Activated CD4-positive, alpha-beta T cell treated with anti-CD3 and anti-CD28 coated beads, Interleukin-2, amount 50 U/mL, for 1 hour (primary cell): ENCODE measurements at regions not wholly inside any gene's neighbourhood (a gene's known extent, or its start where the extent isn't known, plus 50 kb on each side); places are given as distances from the start of the nearest gene placed in this dataset.
"Not testable (repeated sequence)": the region's sequence is repeated elsewhere in the genome, so short reads cannot be mapped to it uniquely, and the experiment has no call there.

Source experiments
- DNase-seq: peaks from one replicate; pipeline ENCODE4 v3.0.0-alpha.2; 2020

DNA sequence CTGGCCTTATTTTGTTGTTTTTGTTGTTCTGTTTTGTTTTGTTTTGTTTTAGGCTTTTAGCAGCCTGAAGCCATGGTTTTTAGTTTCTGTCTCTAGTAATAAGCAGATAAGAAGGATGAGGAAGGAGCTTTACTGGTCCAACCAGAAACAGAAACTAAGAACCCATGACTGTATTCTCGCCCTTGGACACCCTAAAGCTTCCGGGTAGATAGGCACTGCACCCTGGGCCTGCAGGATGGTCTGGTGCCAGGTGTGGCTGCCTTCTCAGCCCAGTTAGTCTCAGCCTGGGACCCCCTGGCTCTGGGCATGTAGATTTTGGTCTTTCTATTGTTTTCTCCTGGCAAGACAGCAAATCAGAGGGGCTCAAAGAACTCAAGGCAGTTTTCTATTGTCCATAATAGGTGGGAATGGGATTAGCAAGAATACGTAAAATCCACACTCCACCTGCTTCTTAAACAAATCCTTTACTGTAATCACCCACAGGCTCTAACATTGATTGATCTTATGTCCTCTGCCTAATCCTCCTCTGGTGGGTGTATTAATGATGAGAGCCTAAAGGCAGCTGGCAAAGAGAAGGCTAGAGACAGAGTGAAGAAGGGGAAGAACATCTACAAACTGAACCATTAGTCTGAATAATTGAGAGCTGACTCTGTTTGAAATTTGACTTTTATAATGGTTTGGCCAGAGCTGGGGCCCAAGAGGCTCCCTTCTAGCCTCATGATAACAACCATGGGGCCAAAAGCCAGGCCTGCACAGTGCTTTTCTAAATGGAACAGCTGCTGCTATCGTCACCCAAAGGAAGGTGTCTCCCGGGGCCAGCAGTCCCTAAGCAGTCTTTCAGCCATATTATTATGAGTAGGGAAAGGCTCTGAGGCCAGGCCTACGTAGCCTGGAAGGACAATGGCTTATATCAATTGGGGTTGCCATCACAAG lies 106.8 kb upstream of the ATP1A1 start:
- no peak for DNase-seq

DNA sequence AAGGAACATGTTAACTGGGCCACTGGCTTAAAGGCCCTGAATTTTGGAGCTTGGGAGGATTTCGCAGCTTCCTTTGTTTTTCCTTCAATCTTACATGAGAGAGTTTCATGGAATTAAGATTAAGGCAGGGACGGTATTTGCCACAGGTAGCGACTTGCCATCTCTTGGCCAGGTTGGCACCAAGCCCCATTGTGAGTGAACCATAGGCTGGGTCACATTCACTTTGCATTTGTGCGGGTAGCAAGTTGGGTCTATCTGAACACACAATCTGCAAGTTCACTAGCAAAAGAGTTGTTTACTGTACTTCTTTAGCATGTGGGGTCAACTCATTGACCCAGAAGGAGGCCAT lies 106.2 kb upstream of the ATP1A1 start:
- no peak for DNase-seq

DNA sequence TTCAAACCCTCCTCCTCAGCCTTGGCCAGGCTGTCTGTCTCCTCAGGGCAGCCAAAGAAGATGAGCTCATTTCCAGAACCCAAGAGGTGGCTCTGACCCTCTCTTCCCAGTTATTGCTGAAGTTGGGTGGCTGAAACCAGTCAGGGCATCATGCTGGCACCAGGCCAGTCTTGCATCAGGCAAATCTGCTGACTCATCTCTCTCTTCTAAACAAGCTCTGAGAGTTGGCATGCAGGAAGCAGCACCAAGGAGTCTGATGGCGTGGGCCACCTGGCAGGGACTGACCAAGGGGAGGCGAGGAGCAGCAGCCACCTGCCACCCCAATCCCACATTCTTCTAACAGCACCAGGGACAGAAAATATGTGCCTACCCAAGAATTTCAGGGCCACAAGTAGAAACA lies 104.8 kb upstream of the ATP1A1 start:
- no peak for DNase-seq

DNA sequence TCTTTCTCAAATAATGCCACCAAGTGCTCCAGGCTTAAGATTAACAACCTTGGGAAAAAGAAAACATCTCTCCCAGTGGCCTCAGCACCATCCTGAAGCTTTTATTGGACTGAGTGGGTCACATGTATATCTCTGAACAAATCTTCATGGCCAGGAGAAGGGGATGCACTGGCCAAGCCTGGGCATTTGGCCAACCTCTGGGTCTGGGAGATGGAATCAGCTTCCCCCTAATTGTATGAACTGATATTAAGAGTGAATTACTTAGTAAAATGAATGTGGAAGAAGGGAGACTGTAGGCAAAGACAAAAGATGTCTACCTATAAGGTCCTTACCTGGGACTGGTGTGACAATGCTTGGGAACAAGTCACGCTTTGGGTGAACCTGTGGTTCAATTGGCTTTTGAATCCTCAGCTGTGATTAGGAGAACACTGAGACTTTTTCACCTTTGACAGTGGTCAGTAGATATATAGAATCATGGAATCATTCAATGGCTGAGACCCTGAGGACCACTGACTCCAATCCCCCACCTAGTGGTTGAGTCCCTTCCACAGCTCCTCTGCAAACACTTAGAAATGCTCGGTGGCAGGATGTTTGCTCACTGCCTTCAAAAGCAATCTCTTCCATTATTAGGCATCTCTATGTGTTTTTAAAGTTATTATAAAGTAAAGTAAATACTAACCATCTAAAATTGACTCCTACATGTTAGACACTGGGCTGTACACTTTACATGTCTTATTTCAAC lies 102.6 kb upstream of the ATP1A1 start:
- no peak for DNase-seq

DNA sequence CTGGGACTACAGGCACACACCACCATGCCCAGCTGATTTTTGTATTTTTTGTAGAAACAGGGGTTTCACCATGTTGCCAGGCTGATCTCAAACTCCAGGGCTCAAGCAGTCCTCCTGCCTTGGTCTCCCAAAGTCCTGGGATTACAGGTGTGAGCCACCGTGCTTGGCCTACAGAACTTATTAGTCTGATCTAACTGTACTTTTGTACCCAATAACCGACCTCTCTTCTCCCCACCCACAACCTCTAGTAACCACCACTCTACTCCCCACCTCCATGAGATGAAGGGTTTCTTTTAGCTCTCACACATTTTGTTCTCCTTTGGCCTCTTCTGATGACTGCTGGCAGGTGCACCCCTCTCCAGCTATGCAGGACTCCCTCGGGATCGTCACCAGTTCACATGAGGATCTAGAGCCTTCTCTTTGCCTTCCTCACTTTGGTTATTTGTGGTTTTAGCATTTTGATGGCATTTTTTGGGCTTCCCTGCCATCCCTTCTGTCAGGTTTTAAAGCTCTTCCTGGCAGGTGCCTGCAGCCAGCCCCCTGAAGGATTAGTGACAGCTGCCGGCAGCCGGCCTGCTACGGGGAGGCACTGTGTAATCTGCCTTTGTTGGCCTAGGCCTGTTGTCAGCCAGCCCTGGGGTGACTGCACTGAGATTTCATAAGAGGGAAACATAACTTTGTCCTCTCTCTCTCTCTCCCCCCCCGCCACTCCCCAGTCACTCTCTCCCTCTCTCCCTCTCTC lies 99.8 kb upstream of the ATP1A1 start:
- DNase-seq = no peak

DNA sequence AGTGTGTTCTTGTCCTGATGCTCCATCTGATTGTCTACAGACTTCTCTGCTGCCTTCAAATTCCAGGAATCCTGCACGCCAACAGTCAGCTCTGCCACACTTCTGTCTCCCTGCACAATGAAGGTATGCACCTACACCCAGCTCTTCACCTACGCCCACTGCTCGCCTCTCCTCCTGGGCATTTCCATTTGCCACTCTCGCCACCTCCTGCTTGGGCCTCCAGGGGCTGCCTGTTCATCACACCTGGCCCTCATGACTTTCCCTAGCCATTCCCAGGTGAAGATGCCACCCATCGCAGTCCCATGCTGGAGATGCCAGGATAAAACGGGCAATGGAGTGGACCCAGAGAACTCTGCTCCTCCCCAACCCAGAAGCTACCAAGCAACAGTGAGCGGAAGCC lies 96.5 kb upstream of the ATP1A1 start:
- DNase-seq = no peak

DNA sequence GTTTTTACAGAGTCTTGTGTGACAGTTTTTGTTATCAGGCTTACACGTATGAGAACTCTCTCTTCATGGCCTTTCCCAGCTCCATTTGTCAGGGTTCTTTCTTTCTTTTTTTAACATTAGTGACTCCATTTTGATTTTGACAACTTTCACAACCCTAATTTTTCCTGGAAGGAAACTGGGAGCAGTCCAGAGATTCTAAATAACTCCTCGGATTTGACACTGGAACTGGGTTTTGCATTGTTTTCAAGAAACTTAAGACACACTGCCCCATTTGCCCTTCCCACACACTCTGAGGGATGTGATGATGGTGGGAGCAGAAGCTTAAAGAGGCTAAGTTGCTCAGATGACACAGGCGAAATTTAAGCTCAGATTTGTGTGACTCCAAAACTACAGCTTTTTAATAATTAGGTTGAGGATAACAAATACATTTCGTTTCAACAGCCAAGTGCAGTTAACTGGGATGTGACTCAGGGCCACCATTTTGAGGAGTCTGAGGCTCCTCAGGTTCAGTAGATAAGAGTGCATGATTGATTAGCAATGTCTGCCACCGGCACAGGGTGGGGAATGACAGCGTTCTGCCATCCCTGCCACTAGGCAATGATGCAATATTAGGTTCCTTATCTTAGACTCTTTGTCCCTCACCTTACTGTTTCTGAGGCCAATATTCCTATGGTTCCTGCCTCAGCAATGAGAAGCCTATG lies 95.1 kb upstream of the ATP1A1 start:
- no peak for DNase-seq

DNA sequence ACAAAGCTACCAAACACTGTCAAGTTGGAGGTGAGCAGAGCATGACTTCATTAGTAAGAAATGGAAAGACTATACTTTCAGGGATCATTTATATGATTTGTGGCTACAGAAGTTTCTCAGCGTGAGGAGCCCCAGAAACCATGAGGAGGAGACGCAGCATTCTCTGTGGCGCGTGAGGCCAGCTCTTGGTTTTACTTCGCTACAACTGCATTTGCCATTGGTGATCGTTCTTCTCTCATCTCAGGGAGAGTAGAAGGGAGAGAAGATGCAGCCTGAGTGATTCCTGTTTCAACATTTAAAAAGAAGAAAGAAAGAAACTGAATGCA lies 94.5 kb upstream of the ATP1A1 start:
- DNase-seq = no peak

DNA sequence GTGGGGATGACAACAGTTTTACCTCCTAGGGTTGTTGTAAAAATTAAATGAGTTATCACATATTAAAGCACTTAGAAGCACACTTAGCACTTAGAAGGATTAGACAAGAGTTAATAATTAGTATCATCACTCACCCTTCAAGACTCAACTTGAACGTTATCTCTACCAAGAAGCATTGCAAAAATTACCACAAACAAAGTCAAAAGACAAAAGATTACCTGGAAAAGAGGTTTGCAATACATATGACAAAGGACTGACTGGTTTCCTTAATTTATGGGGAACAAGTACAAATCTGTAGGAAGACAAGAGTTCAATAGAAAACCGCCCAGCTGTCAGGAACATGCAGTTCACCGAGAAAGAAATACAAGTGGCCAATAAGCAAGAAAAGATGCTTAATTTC lies 93.3 kb upstream of the ATP1A1 start:
- no peak for DNase-seq

DNA sequence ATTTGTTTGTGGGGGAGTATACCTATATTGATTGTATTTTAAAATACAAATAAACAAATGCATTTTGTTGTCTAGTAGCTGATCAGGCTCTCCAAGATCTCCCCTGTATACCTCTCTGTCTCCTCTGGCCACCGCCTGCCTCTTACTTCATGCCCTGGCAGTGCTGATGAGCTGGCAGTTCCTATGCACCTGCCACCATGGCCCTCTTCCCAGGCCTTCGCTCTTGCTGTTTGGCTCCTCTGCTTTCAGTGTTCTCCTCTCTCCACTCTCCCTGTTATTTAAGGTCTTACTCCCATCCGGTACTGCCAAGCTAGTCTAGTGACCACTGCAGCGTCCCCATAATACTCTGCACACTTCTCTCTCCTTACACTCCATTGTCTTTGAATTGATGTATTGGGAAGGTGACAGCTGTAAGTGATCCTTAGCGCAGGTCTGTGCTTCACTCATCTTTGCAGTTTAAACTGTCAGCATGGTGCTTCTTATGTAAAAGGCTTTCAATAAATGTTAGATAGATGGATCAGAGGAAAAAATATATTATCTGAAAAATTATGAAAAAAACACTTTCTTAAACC lies 88.1 kb upstream of the ATP1A1 start:
- no peak for DNase-seq

DNA sequence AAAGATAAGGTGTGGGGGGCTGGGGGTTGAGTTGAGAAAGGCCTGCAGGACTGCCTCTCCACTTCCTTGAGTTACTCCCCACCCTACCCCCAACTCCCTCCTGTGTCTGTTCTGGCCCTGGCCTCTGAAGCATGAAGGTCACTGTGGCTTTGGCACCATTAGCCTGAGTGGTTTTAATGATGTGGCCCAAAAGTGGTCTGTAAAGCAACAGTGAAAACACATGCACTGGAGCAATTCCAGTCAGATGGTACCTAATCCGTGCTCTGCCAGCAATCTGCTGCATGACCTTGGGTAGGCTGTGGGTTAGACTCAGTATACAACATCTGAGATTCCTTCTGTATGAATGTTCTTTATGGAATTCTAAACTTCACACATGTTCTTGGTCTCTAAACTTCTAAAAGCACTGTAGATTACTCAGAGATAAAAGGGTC lies 86.5 kb upstream of the ATP1A1 start:
- no peak for DNase-seq

DNA sequence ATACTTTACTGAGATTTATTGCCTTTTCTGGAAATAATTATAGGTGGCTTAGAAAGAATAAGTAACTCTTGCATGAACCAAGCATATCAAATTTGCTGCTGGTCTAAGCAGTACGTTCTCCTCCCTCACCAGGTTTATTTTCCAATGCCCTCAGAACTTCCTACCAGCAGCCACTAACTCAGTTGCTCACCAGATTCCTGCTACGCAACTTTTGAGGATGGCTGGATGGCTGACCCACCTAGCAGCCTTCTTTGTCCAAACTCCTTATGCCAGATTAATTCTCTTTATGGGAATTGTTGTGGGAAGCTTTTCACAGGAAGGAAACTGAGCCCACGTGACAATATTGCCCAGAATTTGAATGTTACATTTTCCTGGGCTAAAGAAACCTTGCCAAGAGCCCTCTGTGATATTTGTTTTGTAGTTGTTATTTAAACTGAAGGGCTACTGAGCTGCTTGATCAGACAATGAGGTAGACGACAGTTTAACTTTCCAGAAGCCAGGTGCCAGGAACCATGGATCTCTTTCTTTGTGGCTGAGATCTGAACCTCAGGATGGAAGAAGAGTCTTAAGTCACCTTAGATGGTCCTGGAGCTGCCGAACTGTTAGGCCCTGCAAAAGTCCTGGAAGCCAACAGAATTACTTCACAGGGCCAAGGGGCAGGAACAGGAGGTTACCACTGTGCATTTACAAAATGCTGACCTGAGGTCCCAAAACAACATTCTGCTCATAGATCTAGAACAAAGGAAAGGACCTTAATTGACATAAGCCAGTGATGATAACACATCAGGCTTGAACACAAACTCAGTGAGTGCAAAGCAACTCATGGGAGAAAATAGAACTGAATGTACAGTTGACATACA lies 85.5 kb upstream of the ATP1A1 start:
- no peak for DNase-seq

DNA sequence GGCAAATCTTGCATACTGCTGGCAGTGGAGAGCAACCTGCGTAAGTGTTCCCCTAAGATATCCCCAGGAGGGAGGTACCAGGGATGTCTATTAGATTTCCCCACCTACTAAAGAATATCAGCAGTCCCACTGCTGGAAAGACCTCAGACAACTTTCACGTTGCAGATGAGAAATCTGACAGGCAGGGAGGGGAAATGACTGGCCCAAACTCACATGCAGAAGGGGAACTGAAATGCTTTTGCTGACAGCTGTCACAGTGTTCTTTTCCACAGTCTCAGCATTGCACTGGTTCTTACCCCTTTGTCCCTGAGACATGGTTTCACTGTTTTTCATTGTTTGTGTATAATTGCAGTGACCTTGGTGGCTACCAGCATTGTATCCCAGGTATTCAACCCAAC lies 84.8 kb upstream of the ATP1A1 start:
- DNase-seq = no peak

DNA sequence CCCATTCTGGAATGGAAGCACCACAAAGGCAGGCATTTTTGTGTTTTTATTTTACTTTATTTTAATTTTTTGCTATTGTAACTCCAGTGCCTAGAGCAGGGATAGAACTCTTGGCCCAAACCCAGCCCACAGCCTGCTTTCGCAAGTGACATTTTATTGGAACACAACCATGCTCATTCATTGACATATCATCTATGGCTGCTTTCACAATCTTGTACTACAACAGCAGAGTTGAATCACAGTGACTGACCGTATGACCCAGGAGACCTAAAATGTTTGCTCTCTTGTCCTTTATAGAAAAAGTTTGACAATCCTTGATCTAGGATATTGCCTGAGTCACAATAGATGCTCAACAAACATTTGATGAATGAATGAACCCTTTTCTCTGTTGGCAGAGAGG lies 83.9 kb upstream of the ATP1A1 start:
- no peak for DNase-seq

DNA sequence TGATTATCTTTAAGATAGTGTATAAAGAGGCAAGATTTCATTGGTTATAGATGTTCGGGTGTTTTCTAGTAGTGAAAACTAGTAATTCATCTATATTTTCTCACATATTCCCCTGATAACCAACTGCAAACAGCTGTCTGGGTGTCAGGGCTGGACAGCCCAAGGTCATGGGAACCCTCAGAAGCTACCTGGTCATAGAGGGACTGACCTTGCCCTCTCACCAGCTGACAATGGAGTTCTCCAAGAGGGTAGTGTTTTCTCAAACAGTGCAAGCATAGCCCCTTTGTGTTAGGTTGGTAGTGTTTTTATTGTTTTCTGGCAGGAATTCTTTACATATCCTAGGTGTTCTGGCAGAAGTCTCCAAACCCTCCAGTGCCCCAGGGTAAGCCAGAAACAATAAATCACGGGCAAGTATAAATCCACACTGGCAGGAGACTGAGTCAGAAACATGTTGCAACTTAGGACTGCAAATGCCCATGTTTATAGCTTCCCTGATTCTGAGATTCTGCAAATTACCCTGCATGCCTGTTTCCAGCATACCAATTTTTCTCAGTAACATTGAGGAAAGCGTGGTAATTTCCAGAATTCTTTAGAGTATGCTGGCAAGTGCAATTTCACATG lies 82.8 kb upstream of the ATP1A1 start:
- no peak for DNase-seq

DNA sequence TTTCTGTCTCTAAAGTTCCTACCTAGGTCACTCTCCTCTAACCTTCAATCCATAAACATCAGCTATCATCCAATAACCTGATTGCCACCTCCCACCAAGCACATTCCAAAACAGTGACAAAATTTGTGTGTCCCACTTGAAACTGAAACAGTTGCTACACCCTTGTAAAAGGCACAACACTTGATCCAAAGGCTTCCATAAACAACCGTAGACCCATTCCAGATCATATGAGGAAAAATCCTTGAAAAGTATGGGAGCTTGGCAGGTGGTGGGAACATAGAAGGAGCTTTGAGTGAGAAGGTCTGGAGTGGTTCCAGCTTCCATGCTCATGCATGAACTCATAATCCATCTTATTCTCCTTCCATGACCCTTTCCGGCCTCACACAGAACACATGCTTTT lies 82.0 kb upstream of the ATP1A1 start:
- no peak for DNase-seq

DNA sequence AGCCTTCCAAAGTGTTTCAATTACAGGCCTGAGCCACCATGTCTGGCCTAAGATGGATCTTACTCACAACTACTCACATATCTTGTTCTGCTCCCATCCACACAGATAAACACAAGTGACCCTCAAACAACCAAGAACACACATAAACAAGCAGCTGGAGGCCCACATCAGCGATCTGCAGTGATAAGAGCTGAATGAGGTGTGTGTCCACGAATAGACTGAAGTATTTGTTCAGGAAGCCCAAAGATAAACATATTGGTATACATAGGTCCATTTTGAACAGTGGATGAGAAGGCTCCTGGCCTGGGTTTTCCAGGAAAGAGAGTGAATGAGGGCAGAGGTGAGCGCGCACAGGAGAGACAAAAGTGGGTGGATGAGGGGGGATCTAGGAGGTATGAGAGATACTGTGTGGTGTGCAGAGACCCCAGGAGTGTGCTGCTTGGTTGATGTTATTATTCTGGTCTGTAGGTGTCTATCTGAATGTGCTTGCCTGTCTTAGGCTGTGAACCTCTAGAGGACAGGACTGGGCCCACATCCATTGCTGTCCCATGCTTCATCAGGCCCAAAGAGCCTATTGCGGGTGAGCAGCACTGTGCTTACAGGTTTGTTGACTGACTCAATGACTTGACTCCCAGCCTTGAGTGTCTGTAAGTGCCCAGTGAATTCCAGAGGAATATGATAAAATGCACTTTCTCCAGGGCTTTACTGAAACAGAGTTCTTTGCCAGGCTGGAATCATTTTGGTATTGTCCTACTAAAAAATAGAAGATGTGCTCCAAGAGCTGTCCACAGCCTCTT lies 79.9 kb upstream of the ATP1A1 start:
- no peak for DNase-seq

DNA sequence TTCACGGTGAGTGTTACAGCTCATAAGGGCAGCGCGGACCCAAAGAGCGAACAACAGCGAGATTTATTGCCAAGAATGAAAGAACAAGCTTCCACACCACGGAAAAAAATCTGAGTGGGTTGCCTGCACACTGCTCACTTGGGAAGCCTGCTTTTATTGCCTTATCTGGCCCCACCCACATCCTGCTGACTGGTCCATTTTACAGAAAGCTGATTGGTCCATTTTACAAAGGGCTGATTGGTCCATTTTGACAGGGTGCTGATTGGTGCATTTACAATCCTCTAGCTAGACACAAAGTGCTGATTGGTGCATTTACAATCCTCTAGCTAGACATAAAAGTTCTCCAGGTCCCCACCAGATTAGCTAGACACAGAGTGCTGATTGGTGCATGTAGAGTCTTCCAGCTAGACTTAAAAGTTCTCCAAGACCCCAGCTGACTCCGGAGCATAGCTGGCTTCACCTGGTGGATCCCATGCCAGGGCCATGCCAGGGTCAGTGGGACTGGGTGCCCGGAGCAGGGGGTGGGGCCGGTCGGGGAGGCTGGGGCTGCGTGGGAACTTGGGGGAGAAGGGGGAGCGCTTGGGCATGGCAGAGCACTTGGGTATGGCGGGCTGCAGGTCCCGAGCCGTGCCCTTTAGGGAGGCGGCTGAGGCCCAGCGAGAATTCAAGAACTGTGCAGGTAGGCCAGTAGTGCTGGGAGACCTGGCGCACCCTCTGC lies 75.4 kb upstream of the ATP1A1 start:
- no peak for DNase-seq

DNA sequence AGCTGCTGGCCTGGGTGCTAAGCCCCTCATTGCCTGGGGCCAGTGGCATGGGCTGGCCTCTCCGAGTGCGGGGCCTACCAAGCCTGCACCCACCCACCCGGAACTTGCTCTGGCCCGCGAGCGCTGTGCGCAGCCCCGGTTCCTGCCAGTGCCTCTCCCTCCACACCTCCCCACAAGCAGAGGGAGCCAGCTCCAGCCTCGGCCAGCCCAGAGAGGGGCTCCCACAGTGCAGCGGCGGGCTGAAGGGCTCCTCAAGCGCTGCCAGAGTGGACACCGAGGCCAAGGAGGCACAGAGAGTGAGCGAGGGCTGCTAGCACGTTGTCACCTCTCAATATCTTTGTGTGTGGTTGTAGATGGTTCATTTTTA lies 74.8 kb upstream of the ATP1A1 start:
- DNase-seq = not testable (repeated sequence)

DNA sequence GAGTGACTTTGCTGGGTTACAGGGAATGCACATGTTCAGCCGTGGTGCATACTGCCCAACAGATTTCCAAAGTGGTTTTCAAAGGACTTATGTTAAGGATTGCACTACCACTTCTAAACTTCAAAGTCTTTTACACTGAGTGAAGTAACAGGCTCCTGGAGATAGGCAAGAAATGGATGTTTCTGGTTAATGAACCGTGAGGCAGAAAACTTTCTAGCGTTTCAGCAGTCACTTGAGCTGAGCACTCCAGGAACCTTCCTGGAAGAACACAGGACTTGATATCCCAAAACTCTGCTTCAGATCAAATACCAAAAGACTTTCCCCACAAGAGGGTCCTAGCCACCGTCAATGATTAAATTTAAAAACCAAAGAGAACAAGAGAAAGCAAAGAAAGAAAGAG lies 74.3 kb upstream of the ATP1A1 start:
- no peak for DNase-seq
